PC-9 (cell line): ENCODE measurements at regions not wholly inside any gene's neighbourhood (a gene's known extent, or its start where the extent isn't known, plus 50 kb on each side); places are given as distances from the start of the nearest gene placed in this dataset.

Experiments
- EZH2 ChIP-seq: fragments of 200-600 bp; sonication (generic); IDR thresholded peaks from 2 replicates; pipeline ENCODE4 v1.8.0; 2017; ENCODE audit warnings: antibody characterized with exemption, low read depth
- TF ChIP-seq, protein P1 (sequence below): fragments of 200-600 bp; sonication (generic); conservative IDR thresholded peaks from 2 replicates; pipeline ENCODE4 v1.6.1; 2017; ENCODE audit warnings: mixed run types, antibody characterized with exemption, mild to moderate bottlenecking, moderate library complexity

GRCh38 chr21:38139380-38140168 is 117.2 kb upstream of the KCNJ15 start:
- TF ChIP-seq, protein P1, sequence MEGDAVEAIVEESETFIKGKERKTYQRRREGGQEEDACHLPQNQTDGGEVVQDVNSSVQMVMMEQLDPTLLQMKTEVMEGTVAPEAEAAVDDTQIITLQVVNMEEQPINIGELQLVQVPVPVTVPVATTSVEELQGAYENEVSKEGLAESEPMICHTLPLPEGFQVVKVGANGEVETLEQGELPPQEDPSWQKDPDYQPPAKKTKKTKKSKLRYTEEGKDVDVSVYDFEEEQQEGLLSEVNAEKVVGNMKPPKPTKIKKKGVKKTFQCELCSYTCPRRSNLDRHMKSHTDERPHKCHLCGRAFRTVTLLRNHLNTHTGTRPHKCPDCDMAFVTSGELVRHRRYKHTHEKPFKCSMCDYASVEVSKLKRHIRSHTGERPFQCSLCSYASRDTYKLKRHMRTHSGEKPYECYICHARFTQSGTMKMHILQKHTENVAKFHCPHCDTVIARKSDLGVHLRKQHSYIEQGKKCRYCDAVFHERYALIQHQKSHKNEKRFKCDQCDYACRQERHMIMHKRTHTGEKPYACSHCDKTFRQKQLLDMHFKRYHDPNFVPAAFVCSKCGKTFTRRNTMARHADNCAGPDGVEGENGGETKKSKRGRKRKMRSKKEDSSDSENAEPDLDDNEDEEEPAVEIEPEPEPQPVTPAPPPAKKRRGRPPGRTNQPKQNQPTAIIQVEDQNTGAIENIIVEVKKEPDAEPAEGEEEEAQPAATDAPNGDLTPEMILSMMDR: no peak
- TF ChIP-seq EZH2: no peak
